Endodermal cell (in vitro differentiated cells): ENCODE measurements at regions not wholly inside any gene's neighbourhood (a gene's known extent, or its start where the extent isn't known, plus 50 kb on each side); places are given as distances from the start of the nearest gene placed in this dataset.

Experiments used
- DNase-seq: peaks from one replicate; pipeline ENCODE4 v3.0.0-alpha.2; 2017
- H3K27ac ChIP-seq: 2 replicates; pipeline ENCODE4 v1.5.1; 2013; ENCODE audit warnings: mild to moderate bottlenecking, low read depth, low read length, moderate library complexity
- H3K27me3 ChIP-seq: 2 replicates; pipeline ENCODE4 v1.6.1; 2013; ENCODE audit warnings: mild to moderate bottlenecking, low read length, moderate library complexity; ENCODE audit not compliant: insufficient read depth, control insufficient read depth, poor library complexity, severe bottlenecking
- H3K36me3 ChIP-seq: 2 replicates; pipeline ENCODE4 v1.7.0; 2013; ENCODE audit warnings: mild to moderate bottlenecking, low read length, moderate library complexity; ENCODE audit not compliant: control insufficient read depth, insufficient read depth
- H3K4me1 ChIP-seq: one replicate; pipeline ENCODE4 v1.7.0; 2013; ENCODE audit warnings: low read length; ENCODE audit not compliant: control insufficient read depth, insufficient read depth
- H3K4me3 ChIP-seq: 2 replicates; pipeline ENCODE4 v1.5.1; 2013; ENCODE audit warnings: mild to moderate bottlenecking, low read length, moderate library complexity
- H3K9ac ChIP-seq: 2 replicates; pipeline ENCODE4 v1.6.1; 2013; ENCODE audit warnings: mild to moderate bottlenecking, low read length, moderate library complexity; ENCODE audit not compliant: poor library complexity, severe bottlenecking; ENCODE audit errors: extremely low read depth
- H3K9me3 ChIP-seq: 2 replicates; pipeline ENCODE4 v1.6.1; 2013; ENCODE audit warnings: mild to moderate bottlenecking, low read length, moderate library complexity; ENCODE audit not compliant: control insufficient read depth
- H3K27ac Mint-ChIP-seq: 2 replicates; pipeline ENCODE4 v1.8.0; 2020; ENCODE audit warnings: mixed read lengths
- H3K27me3 Mint-ChIP-seq: 2 replicates; pipeline ENCODE4 v1.8.0; 2021; ENCODE audit warnings: mild to moderate bottlenecking, mixed read lengths; ENCODE audit not compliant: insufficient read depth
- H3K36me3 Mint-ChIP-seq: 2 replicates; pipeline ENCODE4 v1.8.0; 2020; ENCODE audit warnings: low read depth, mixed read lengths
- H3K4me1 Mint-ChIP-seq: 2 replicates; pipeline ENCODE4 v1.8.0; 2020; ENCODE audit warnings: mixed read lengths
- H3K4me3 Mint-ChIP-seq: 2 replicates; pipeline ENCODE4 v1.8.0; 2020; ENCODE audit warnings: mild to moderate bottlenecking, moderate library complexity, mixed read lengths
- H3K9me3 Mint-ChIP-seq: 2 replicates; pipeline ENCODE4 v1.8.0; 2020; ENCODE audit warnings: mild to moderate bottlenecking, mixed read lengths
- CTCF ChIP-seq: fragments of 200-600 bp; sonication (generic); conservative IDR thresholded peaks from 2 replicates; pipeline ENCODE4 v1.5.0; 2021; ENCODE audit warnings: antibody characterized with exemption, mild to moderate bottlenecking
- WGBS, 2 experiments: methylation state at CpG; one replicate each; pipeline versions ENCODE4 v1.1.5 to v1.1.7; 2013; ENCODE audit warnings: missing lambda C conversion rate in 2 of 2, mixed read lengths in 1 of 2; ENCODE audit not compliant: insufficient coverage in 1 of 2, insufficient read length in 1 of 2; 5-methylcytosine and 5-hydroxymethylcytosine counted together

GRCh38 chr2:189369566-189369965 lies 71.7 kb upstream of the WDR75 start:
- Histone ChIP-seq H3K9ac (no peak overlapping the region), H3K27me3 (no peaks in the 10 kb centered on the region), H3K36me3 (no peaks in the 10 kb centered on the region), H3K27ac (no peak overlapping the region), H3K4me3 (no peak overlapping the region), H3K9me3 (no peaks in the 10 kb centered on the region), H3K4me1 (no peaks in the 10 kb centered on the region)
- Mint-ChIP-seq H3K36me3 (no peaks in the 10 kb centered on the region), H3K9me3 (no peaks in the 10 kb centered on the region), H3K4me1 (no peaks in the 10 kb centered on the region), H3K27ac (no peak overlapping the region), H3K27me3 (no peaks in the 10 kb centered on the region), H3K4me3 (no peak overlapping the region)
- TF ChIP-seq CTCF = no peak
- 95% methylated on average over 2 of the region's 3 CpGs; no CpG with 5 or more reads in 1 of the 2 experiments for WGBS, 2 experiments
- no peak for DNase-seq

- Mint-ChIP-seq H3K9me3 (no peaks in the 10 kb centered on the region), H3K4me1 (no peaks in the 10 kb centered on the region), H3K36me3 (no peaks in the 10 kb centered on the region), H3K27me3 (no peaks in the 10 kb centered on the region), H3K4me3 (no peak overlapping the region), H3K27ac (no peak overlapping the region)
- Histone ChIP-seq H3K4me1 (no peaks in the 10 kb centered on the region), H3K27ac (no peak overlapping the region), H3K4me3 (no peak overlapping the region), H3K36me3 (no peaks in the 10 kb centered on the region), H3K27me3 (no peaks in the 10 kb centered on the region), H3K9ac (no peak overlapping the region), H3K9me3 (no peaks in the 10 kb centered on the region)
- DNase-seq = no peak
- WGBS, 2 experiments = 71 to 75% methylated on average over 1 to 3 of the region's 3 CpGs
- TF ChIP-seq CTCF = no peak
Measured at GRCh38 chr2:189370719-189371118, 70.6 kb upstream of the WDR75 start.

- Histone ChIP-seq H3K36me3 (no peaks in the 10 kb centered on the region), H3K27ac (no peak overlapping the region), H3K4me1 (no peaks in the 10 kb centered on the region), H3K27me3 (no peaks in the 10 kb centered on the region), H3K4me3 (no peak overlapping the region), H3K9me3 (no peaks in the 10 kb centered on the region), H3K9ac (no peak overlapping the region)
- no peak overlapping the region for H3K4me3 Mint-ChIP-seq
- 80% methylated on average over 1 of the region's 1 CpG; no CpG with 5 or more reads in 1 of the 2 experiments for WGBS, 2 experiments
- H3K27ac Mint-ChIP-seq = no peak overlapping the region
- no peaks in the 10 kb centered on the region for H3K27me3 Mint-ChIP-seq
- H3K9me3 Mint-ChIP-seq = no peaks in the 10 kb centered on the region
- DNase-seq = no peak
- TF ChIP-seq CTCF = no peak
- no peaks in the 10 kb centered on the region for H3K4me1 Mint-ChIP-seq
- H3K36me3 Mint-ChIP-seq = no peaks in the 10 kb centered on the region
Measured at GRCh38 chr2:189372688-189373257, 68.5 kb upstream of the WDR75 start.
